H1 (cell line): ENCODE measurements at regions not wholly inside any gene's neighbourhood (a gene's known extent, or its start where the extent isn't known, plus 50 kb on each side); places are given as distances from the start of the nearest gene placed in this dataset.

Experiments
- CTCF ChIA-PET: fragments of 300-600 bp; sonication (Branson Sonifier 250); formaldehyde crosslinking; loops from one replicate; lab custom pipeline; 2021; ENCODE audit not compliant: partially characterized antibody; lab: Charles Lee
- POLR2A ChIA-PET: fragments of 300-600 bp; sonication (Branson Sonifier 250); formaldehyde crosslinking; loops from one replicate; lab custom pipeline; 2021; ENCODE audit warnings: inconsistent platforms; ENCODE audit not compliant: partially characterized antibody; lab: Charles Lee
- DNase-seq, 2 experiments: peaks; one replicate each; pipeline versions ENCODE4 v3.0.0 to v3.0.0-alpha.2; 2010 to 2022; ENCODE audit warnings: low spot score in 2 of 2, low read depth in 1 of 2, mixed read lengths in 1 of 2
- FAIRE-seq: peaks from 2 replicates; lab custom pipeline; 2011; peaks lifted over from hg19 to GRCh38; lab: Jason Lieb, UNC
- H2AFZ ChIP-seq: 2 replicates; pipeline ENCODE4 v1.8.1; 2012; ENCODE audit warnings: low read length, inconsistent platforms
- H2AK5ac ChIP-seq: 2 replicates; pipeline ENCODE4 v1.6.1; 2013; ENCODE audit warnings: low read depth, low read length
- H2BK120ac ChIP-seq: replicated peaks from 2 replicates; pipeline ENCODE3; 2013; ENCODE audit warnings: low read depth, low read length, inconsistent platforms
- H2BK12ac ChIP-seq: 2 replicates; pipeline ENCODE4 v1.6.1; 2013; ENCODE audit warnings: low read depth, low read length
- H2BK15ac ChIP-seq: 2 replicates; pipeline ENCODE4 v1.6.1; 2013; ENCODE audit warnings: low read length
- H2BK20ac ChIP-seq: 2 replicates; pipeline ENCODE4 v1.6.1; 2013; ENCODE audit warnings: low read length
- H2BK5ac ChIP-seq: 2 replicates; pipeline ENCODE4 v1.6.1; 2013; ENCODE audit warnings: low read depth, low read length
- H3K14ac ChIP-seq: 2 replicates; pipeline ENCODE4 v1.6.1; 2013; ENCODE audit warnings: inconsistent platforms; ENCODE audit not compliant: insufficient read length
- H3K18ac ChIP-seq: 2 replicates; pipeline ENCODE4 v1.6.1; 2013; ENCODE audit warnings: low read length; ENCODE audit errors: extremely low read depth
- H3K23ac ChIP-seq: 2 replicates; pipeline ENCODE4 v1.6.1; 2013; ENCODE audit warnings: inconsistent platforms; ENCODE audit not compliant: insufficient read length
- H3K23me2 ChIP-seq: 2 replicates; pipeline ENCODE4 v1.6.1; 2013; ENCODE audit warnings: low read depth, low read length
- H3K27ac ChIP-seq: 2 replicates; pipeline ENCODE4 v1.6.1; 2011; ENCODE audit warnings: low read depth, low read length, inconsistent platforms
- H3K27me3 ChIP-seq, 4 experiments: replicated peaks in 1 of 4; 1 replicate in 1 of 4; 2 replicates in 3 of 4; pipeline versions ENCODE4 v1.6.1 to v1.8.1; 2011 to 2013; ENCODE audit warnings: low read length in 3 of 4, mild to moderate bottlenecking in 3 of 4, inconsistent platforms in 2 of 4, mixed read lengths in 2 of 4, moderate library complexity in 1 of 4; ENCODE audit not compliant: control insufficient read depth in 3 of 4, insufficient read depth in 3 of 4; ENCODE audit errors: extremely low read depth in 1 of 4
- H3K36me3 ChIP-seq, 4 experiments: 2 replicates each; pipeline versions ENCODE4 v1.6.1 to v1.8.1; 2011 to 2013; ENCODE audit warnings: mild to moderate bottlenecking in 4 of 4, low read length in 3 of 4, moderate library complexity in 2 of 4, control low read depth in 1 of 4, inconsistent platforms in 1 of 4; ENCODE audit not compliant: insufficient read depth in 4 of 4, control insufficient read depth in 2 of 4
- H3K4ac ChIP-seq: replicated peaks from 2 replicates; pipeline ENCODE3; 2013; ENCODE audit warnings: low read length, low read depth, mixed read lengths, inconsistent platforms; ENCODE audit not compliant: insufficient read length
- H3K4me1 ChIP-seq, 4 experiments: replicated peaks in 1 of 4; 1 replicate in 1 of 4; 2 replicates in 3 of 4; pipeline versions ENCODE4 v1.6.1 to v1.8.1; 2011 to 2013; ENCODE audit warnings: low read length in 3 of 4, inconsistent platforms in 2 of 4, mixed read lengths in 1 of 4; ENCODE audit not compliant: insufficient read depth in 4 of 4, control insufficient read depth in 3 of 4
- H3K4me2 ChIP-seq, 2 experiments: 2 replicates each; pipeline versions ENCODE4 v1.6.1 to v1.8.1; 2011 to 2013; ENCODE audit warnings: low read depth in 2 of 2, low read length in 2 of 2, control low read depth in 1 of 2, inconsistent platforms in 1 of 2, mild to moderate bottlenecking in 1 of 2; ENCODE audit not compliant: insufficient read depth in 1 of 2
- H3K4me3 ChIP-seq, 4 experiments: fragments of 200-600, 300-600 bp in 1 of 4; sonication (generic), shearing (Covaris generic), sonication (Bioruptor Twin) in 1 of 4; 2 replicates each; pipeline versions ENCODE4 v1.5.1 to v1.8.1; 2011 to 2016; ENCODE audit warnings: low read length in 4 of 4, low read depth in 3 of 4, control low read depth in 2 of 4, inconsistent platforms in 2 of 4, mild to moderate bottlenecking in 2 of 4, mixed read lengths in 1 of 4, moderate library complexity in 1 of 4; ENCODE audit not compliant: insufficient read depth in 2 of 4; ENCODE audit errors: extremely low read depth in 1 of 4
- H3K56ac ChIP-seq: replicated peaks from 2 replicates; pipeline ENCODE3; 2013; ENCODE audit warnings: low read depth, mild to moderate bottlenecking, mixed read lengths, low read length, inconsistent platforms; ENCODE audit not compliant: insufficient read length
- H3K79me1 ChIP-seq: 2 replicates; pipeline ENCODE4 v1.6.1; 2013; ENCODE audit warnings: low read depth, low read length, control low read depth
- H3K79me2 ChIP-seq, 2 experiments: 2 replicates each; pipeline versions ENCODE4 v1.6.1 to v1.8.1; 2012 to 2013; ENCODE audit warnings: low read length in 2 of 2, mild to moderate bottlenecking in 2 of 2, inconsistent platforms in 1 of 2; ENCODE audit not compliant: insufficient read depth in 2 of 2, control insufficient read depth in 1 of 2
- H3K9ac ChIP-seq, 4 experiments: replicated peaks in 1 of 4; 1 replicate in 1 of 4; 2 replicates in 3 of 4; pipeline versions ENCODE4 v1.6.1 to v1.8.1; 2011 to 2013; ENCODE audit warnings: low read depth in 3 of 4, low read length in 3 of 4, control low read depth in 2 of 4, mild to moderate bottlenecking in 2 of 4, moderate library complexity in 2 of 4, inconsistent platforms in 1 of 4; ENCODE audit errors: extremely low read depth in 1 of 4
- H3K9me3 ChIP-seq, 2 experiments: 2 replicates each; pipeline versions ENCODE4 v1.6.1 to v1.8.1; 2012 to 2013; ENCODE audit warnings: mild to moderate bottlenecking in 2 of 2, moderate library complexity in 2 of 2, control low read depth in 1 of 2, inconsistent platforms in 1 of 2, low read depth in 1 of 2, low read length in 1 of 2, mixed read lengths in 1 of 2; ENCODE audit not compliant: insufficient read depth in 2 of 2
- H4K20me1 ChIP-seq, 2 experiments: replicated peaks in 1 of 2; 2 replicates each; pipeline versions ENCODE3 to v1.8.1; 2011 to 2013; ENCODE audit warnings: inconsistent platforms in 2 of 2, low read length in 2 of 2, mild to moderate bottlenecking in 1 of 2; ENCODE audit not compliant: insufficient read depth in 2 of 2, control insufficient read depth in 1 of 2
- H4K5ac ChIP-seq: 2 replicates; pipeline ENCODE4 v1.6.1; 2013; ENCODE audit warnings: low read length, low read depth, mixed read lengths, inconsistent platforms; ENCODE audit not compliant: insufficient read length
- H4K8ac ChIP-seq: 2 replicates; pipeline ENCODE4 v1.8.0; 2013; ENCODE audit warnings: mild to moderate bottlenecking, moderate library complexity, low read length, inconsistent platforms; ENCODE audit not compliant: insufficient read depth; ENCODE audit errors: extremely low read depth
- H4K91ac ChIP-seq: replicated peaks from 2 replicates; pipeline ENCODE3; 2013; ENCODE audit warnings: low read length, mixed read lengths, inconsistent platforms; ENCODE audit not compliant: insufficient read length
- BACH1 ChIP-seq: IDR thresholded peaks from 2 replicates; pipeline ENCODE4 v1.6.1; 2012; ENCODE audit warnings: low read length, improper control_type of control experiment
- EZH2 ChIP-seq: fragments of 200-600 bp; sonication (generic); IDR thresholded peaks from 2 replicates; pipeline ENCODE4 v1.7.1; 2012; ENCODE audit warnings: low read depth, mild to moderate bottlenecking, moderate library complexity, low read length, inconsistent platforms; ENCODE audit not compliant: severe bottlenecking
- GTF2F1 ChIP-seq: IDR thresholded peaks from 2 replicates; pipeline ENCODE4 v1.6.1; 2012; ENCODE audit warnings: low read depth, low read length, improper control_type of control experiment, borderline replicate concordance
- HDAC2 ChIP-seq, 2 experiments: fragments of 300-600 bp in 1 of 2; sonication (generic) in 1 of 2; IDR thresholded peaks; 2 replicates each; pipeline ENCODE4 v1.6.1; 2011 to 2012; ENCODE audit warnings: low read depth in 2 of 2, low read length in 2 of 2, mild to moderate bottlenecking in 2 of 2, moderate library complexity in 2 of 2, borderline replicate concordance in 1 of 2, inconsistent platforms in 1 of 2
- KDM1A ChIP-seq: fragments of 200-600, 300-600 bp; sonication (generic); IDR thresholded peaks from 2 replicates; pipeline ENCODE4 v1.7.1; 2016; ENCODE audit warnings: mild to moderate bottlenecking, low read length, borderline replicate concordance
- MAFK ChIP-seq: IDR thresholded peaks from 2 replicates; pipeline ENCODE4 v1.6.1; 2012; ENCODE audit warnings: low read depth, mild to moderate bottlenecking, improper control_type of control experiment, low read length
- NANOG ChIP-seq: IDR thresholded peaks from 2 replicates; pipeline ENCODE4 v1.6.1; 2011; ENCODE audit warnings: low read length, low read depth, mild to moderate bottlenecking, inconsistent platforms; ENCODE audit not compliant: insufficient read depth, poor library complexity, severe bottlenecking
- NRF1 ChIP-seq: IDR thresholded peaks from 2 replicates; pipeline ENCODE4 v1.6.1; 2011; ENCODE audit warnings: mild to moderate bottlenecking, low read depth, low read length, improper control_type of control experiment
- RNF2 ChIP-seq: fragments of 200-900, 300-1000 bp; sonication (generic); IDR thresholded peaks from 2 replicates; pipeline ENCODE4 v1.7.1; 2016; ENCODE audit warnings: borderline replicate concordance, low read depth, mild to moderate bottlenecking, antibody characterized with exemption, low read length; ENCODE audit not compliant: poor library complexity, severe bottlenecking; ENCODE audit errors: missing control alignments
- RXRA ChIP-seq: IDR thresholded peaks from 2 replicates; pipeline ENCODE4 v1.6.1; 2011; ENCODE audit warnings: low read depth, mild to moderate bottlenecking, low read length, moderate library complexity; ENCODE audit not compliant: insufficient read depth
- SUZ12 ChIP-seq: fragments of 200-600 bp; sonication (generic); IDR thresholded peaks from 2 replicates; pipeline ENCODE4 v1.6.1; 2012; ENCODE audit warnings: mild to moderate bottlenecking, inconsistent platforms, low read length, moderate library complexity, mixed read lengths
- TAF1 ChIP-seq: IDR thresholded peaks from 2 replicates; pipeline ENCODE4 v1.6.1; 2011; ENCODE audit warnings: mild to moderate bottlenecking, low read depth, low read length
- YY1 ChIP-seq: IDR thresholded peaks from 2 replicates; pipeline ENCODE4 v1.6.1; 2011; ENCODE audit warnings: low read depth, mild to moderate bottlenecking, low read length
- WGBS, 2 experiments: shearing (Covaris generic) in 1 of 2; methylation state at CpG; one replicate each; pipeline versions ENCODE4 v1.1.6 to v1.1.7; 2013 to 2015; ENCODE audit warnings: low lambda C conversion rate in 2 of 2, mixed read lengths in 2 of 2, inconsistent platforms in 1 of 2, low coverage in 1 of 2, missing lambda C conversion rate in 1 of 2; ENCODE audit not compliant: insufficient replicate concordance in 2 of 2, insufficient coverage in 1 of 2, insufficient read length in 1 of 2; ENCODE audit errors: extremely low coverage in 1 of 2, missing lambda C conversion rate in 1 of 2; 5-methylcytosine and 5-hydroxymethylcytosine counted together
- TF ChIP-seq, protein P1 (sequence below): IDR thresholded peaks from 2 replicates; pipeline ENCODE4 v1.6.1; 2012; ENCODE audit warnings: inconsistent platforms

DNA sequence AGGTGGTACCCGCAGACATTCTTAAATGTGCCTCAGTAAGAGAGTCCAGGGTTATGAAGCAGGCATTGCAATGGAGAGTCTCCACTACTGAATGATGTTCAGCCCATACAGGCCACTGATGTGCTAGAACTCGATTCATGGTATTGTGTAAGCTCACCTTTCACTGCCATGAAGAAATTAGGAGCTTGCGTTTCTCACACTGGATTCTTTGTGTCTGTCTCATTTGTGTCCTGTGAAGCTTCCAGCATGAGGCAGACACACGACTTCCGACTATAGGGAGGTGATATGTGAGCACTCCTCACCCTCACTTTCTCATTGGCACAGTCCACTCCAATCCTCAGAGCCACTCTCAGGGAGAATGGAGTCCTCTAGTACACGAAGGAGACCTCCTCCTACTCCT, 677.4 kb upstream of the RAB6C start:
- H3K56ac ChIP-seq = no peak overlapping the region
- H2AFZ ChIP-seq = no peak overlapping the region
- H4K5ac ChIP-seq = no peak overlapping the region
- H2BK20ac ChIP-seq = no peak overlapping the region
- no peak overlapping the region for H3K4me2 ChIP-seq
- no peak overlapping the region for H3K27ac ChIP-seq
- no peak overlapping the region for H3K4ac ChIP-seq
- ChIA-PET CTCF (no interaction called here), POLR2A (no interaction called here)
- H3K23me2 ChIP-seq = no peaks in the 10 kb centered on the region
- no peak overlapping the region for H3K9ac ChIP-seq
- H2AK5ac ChIP-seq = no peak overlapping the region
- H4K91ac ChIP-seq = no peak overlapping the region
- no peak overlapping the region for H4K8ac ChIP-seq
- H3K23ac ChIP-seq = no peak overlapping the region
- no peaks in the 10 kb centered on the region for H3K4me1 ChIP-seq
- no peak overlapping the region for H2BK5ac ChIP-seq
- 87% methylated on average over 6 of the region's 6 CpGs; no CpG with 5 or more reads in 1 of the 2 experiments for WGBS, 2 experiments
- no peak overlapping the region for H3K14ac ChIP-seq
- H4K20me1 ChIP-seq = no peaks in the 10 kb centered on the region
- H2BK15ac ChIP-seq = no peak overlapping the region
- no peaks in the 10 kb centered on the region for H3K27me3 ChIP-seq
- no peaks in the 10 kb centered on the region for H3K36me3 ChIP-seq
- no peak overlapping the region for H3K4me3 ChIP-seq
- FAIRE-seq = no peak
- no peak overlapping the region for H2BK120ac ChIP-seq
- no peak overlapping the region for H3K18ac ChIP-seq
- no peak overlapping the region for H2BK12ac ChIP-seq
- H3K79me1 ChIP-seq = no peaks in the 10 kb centered on the region
- H3K79me2 ChIP-seq = no peaks in the 10 kb centered on the region
- DNase-seq = no peak
- no peaks in the 10 kb centered on the region for H3K9me3 ChIP-seq
- TF ChIP-seq GTF2F1 (no peak), NANOG (no peak), MAFK (no peak), BACH1 (no peak), NRF1 (no peak), TAF1 (no peak), SUZ12 (no peak), YY1 (no peak), RNF2 (no peak), KDM1A (no peak), RXRA (no peak), EZH2 (no peak), HDAC2 (IDR thresholded peaks at IDR 0.05; ENCODE audit: borderline replicate concordance in 1 of 2, low read depth in 2 of 2, low read length in 2 of 2) (no peak)
- TF ChIP-seq, protein P1, sequence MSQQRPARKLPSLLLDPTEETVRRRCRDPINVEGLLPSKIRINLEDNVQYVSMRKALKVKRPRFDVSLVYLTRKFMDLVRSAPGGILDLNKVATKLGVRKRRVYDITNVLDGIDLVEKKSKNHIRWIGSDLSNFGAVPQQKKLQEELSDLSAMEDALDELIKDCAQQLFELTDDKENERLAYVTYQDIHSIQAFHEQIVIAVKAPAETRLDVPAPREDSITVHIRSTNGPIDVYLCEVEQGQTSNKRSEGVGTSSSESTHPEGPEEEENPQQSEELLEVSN = no peak
